Stimulated activated naive CD8-positive, alpha-beta T cell treated with anti-CD3 and anti-CD28 coated beads, Interleukin-15, amount 100 ng/mL, for 72 hours (primary cell): ENCODE measurements at regions not wholly inside any gene's neighbourhood (a gene's known extent, or its start where the extent isn't known, plus 50 kb on each side); places are given as distances from the start of the nearest gene placed in this dataset.

ENCODE experiments used
- ATAC-seq: fragments of 150-1000 bp; cut with Tn5 transposase; 2 replicates; pipeline ENCODE4 v1.10.0; 2021; ENCODE audit warnings: mild to moderate bottlenecking, moderate library complexity
- DNase-seq, 2 donors: peaks; one replicate each; pipeline ENCODE4 v3.0.0; 2021 to 2022
- H3K27ac Mint-ChIP-seq, 2 donors: one replicate each; pipeline ENCODE4 v1.8.0; 2022; ENCODE audit warnings: mild to moderate bottlenecking in 2 of 2, mixed read lengths in 2 of 2, moderate library complexity in 2 of 2
- H3K27me3 Mint-ChIP-seq: one replicate; pipeline ENCODE4 v1.8.0; 2022; ENCODE audit warnings: mixed read lengths
- H3K4me1 Mint-ChIP-seq: one replicate; pipeline ENCODE4 v1.8.0; 2022; ENCODE audit warnings: mild to moderate bottlenecking, mixed read lengths
- H3K4me3 Mint-ChIP-seq, 2 donors: one replicate each; pipeline ENCODE4 v1.8.0; 2022; ENCODE audit warnings: mild to moderate bottlenecking in 2 of 2, mixed read lengths in 2 of 2, moderate library complexity in 1 of 2
- H3K9me3 Mint-ChIP-seq, 2 donors: one replicate each; pipeline ENCODE4 v1.8.0; 2022; ENCODE audit warnings: mixed read lengths in 2 of 2

DNA sequence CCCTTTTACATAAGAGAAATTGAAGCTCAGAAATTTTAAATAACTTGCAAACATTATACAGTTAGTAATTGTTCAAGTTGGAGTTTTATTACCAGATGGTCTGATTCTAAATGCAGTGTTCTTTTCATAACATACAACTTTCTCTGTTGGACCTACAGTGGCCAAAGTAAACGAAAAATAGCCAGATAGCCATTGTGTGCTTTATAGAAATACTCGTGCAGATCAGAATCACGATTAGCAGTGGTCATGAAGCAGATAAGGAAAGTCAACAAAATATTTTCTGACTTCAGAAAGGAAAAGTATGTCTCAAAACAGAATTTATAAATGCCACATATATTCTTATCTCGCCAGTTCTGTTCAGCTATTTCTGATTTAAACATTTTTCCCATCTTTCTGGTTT is 436.9 kb downstream of the CNTN6 start:
- H3K4me3 Mint-ChIP-seq, result no peak overlapping the region
- no peak for ATAC-seq
- no peaks in the 10 kb centered on the region for H3K27me3 Mint-ChIP-seq
- H3K9me3 Mint-ChIP-seq, result peaks cover 10 to 11% of the 10 kb centered on the region in 2 donors
- H3K4me1 Mint-ChIP-seq, result no peaks in the 10 kb centered on the region
- DNase-seq, result no peak
- H3K27ac Mint-ChIP-seq, result no peak overlapping the region

DNA sequence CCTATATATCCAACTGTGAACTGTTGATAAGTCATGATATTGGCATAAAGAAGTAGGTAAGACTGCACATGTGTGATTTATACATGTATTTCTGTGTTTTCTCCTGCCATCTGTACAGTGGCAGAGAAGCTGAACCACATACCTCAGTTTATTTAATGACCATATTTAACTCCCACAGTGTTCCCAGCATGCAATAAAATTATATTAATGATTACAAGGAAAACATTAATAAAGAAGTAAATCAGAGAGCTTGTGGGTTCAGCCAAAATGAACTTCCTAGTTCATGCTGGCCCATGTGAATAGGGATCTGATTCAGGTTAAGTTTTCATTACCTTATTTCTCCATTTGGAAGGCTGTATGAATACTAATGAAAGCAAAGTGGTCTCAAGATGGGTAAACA is 439.2 kb downstream of the CNTN6 start:
- DNase-seq, result no peak
- Mint-ChIP-seq H3K9me3 (peaks cover 14 to 26% of the 10 kb centered on the region in 2 donors), H3K27me3 (no peaks in the 10 kb centered on the region), H3K4me1 (no peaks in the 10 kb centered on the region), H3K27ac (no peak overlapping the region), H3K4me3 (no peak overlapping the region)
- ATAC-seq, result no peak

DNA sequence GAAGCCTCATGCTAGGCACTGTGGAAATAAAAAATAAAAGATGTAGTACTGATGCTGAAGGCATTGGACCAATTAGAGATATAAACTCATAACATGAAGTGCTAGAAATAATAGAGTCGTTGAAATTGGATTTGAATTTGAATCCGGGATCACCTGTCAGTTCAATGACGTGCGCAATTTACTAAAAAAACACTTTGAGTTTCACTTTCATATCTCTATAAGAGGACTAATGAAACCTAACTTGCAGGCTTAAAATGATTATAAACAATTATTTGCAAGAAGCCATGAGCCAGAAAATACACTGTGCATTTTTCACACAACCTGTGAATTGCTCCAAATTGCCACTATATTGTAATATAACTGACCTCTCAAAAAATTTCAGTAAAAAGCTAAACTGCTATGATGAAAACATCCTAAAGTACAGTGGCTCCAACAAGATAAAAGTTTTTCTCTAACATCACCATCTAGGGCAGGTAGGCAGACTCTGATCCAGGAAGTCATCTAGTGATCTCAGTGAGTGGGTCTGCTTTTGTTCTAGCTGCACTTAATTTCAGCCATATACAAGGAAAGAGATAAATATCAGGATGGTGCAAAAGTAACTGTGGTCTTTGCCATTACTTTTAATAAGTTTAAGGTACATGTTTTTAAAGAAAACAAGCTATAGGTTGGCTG is 440.2 kb downstream of the CNTN6 start:
- peaks cover 12 to 31% of the 10 kb centered on the region in 2 donors for H3K9me3 Mint-ChIP-seq
- no peak overlapping the region for H3K4me3 Mint-ChIP-seq
- DNase-seq (no peak), ATAC-seq (no peak)
- H3K27ac Mint-ChIP-seq, result no peak overlapping the region
- no peaks in the 10 kb centered on the region for H3K4me1 Mint-ChIP-seq
- no peaks in the 10 kb centered on the region for H3K27me3 Mint-ChIP-seq

DNA sequence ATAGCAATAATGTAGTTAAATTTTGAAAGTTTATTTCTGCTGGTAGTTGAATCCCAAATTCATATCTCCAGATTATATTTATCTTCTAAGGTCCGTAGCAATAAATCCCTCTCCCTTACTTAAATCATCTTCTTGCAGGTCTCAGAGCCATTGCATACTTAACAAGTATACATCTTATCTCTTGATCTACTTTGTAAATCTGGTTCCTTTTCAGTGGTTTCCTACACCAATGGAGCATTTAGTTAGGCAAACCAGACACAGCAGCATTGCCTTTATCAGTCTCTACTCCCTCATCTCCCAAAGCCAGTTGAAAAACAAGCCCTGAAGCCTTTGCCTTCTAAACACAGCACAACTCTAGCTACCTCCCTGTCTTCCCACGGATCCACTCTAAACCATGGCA is 440.9 kb downstream of the CNTN6 start:
- Mint-ChIP-seq H3K27me3 (no peaks in the 10 kb centered on the region), H3K9me3 (peaks cover 10 to 31% of the 10 kb centered on the region in 2 donors), H3K27ac (no peak overlapping the region), H3K4me3 (no peak overlapping the region), H3K4me1 (no peaks in the 10 kb centered on the region)
- DNase-seq, result no peak
- no peak for ATAC-seq

DNA sequence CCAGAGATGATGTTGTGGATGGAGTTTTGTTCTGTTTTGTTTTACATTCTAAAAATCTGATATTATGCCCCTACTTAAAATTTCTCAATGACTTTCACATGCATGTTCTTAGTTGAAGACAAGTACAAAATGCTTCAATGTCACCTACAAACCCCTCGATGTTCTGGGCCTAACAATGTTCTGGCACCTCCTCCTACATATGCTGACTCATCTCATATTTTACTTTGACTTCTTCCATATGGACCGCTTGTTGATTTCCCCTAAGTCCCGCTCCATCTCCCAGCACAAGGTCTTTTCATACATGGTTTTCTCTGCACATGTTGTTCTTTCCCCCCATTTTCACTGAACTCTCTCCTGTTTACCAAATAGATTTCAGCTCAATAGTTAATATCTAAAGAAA is 441.4 kb downstream of the CNTN6 start:
- DNase-seq (no peak), ATAC-seq (no peak)
- Mint-ChIP-seq H3K4me3 (no peak overlapping the region), H3K9me3 (peaks cover 10 to 31% of the 10 kb centered on the region in 2 donors), H3K27ac (no peak overlapping the region), H3K4me1 (no peaks in the 10 kb centered on the region), H3K27me3 (no peaks in the 10 kb centered on the region)

DNA sequence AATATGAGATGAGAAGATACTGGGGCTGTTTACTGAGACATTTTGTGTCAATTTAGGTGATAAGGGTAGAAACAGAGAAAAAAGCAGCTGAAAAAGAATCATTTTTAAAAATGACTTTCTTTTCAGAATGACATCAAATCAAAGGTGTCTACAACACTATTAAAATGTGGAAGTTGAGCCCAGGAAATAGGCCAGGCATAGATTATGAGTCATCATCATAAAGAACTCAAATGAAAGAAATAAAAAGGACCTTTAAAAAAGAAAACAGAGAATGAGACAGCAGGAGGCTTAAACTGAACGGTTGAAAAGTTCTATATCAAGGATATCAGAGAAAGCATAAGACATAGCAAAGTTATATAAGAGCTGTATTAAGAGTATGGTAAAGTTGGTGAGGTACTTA is 442.5 kb downstream of the CNTN6 start:
- H3K4me1 Mint-ChIP-seq, result no peaks in the 10 kb centered on the region
- H3K27me3 Mint-ChIP-seq, result no peaks in the 10 kb centered on the region
- peaks cover 10 to 31% of the 10 kb centered on the region in 2 donors for H3K9me3 Mint-ChIP-seq
- DNase-seq (no peak), ATAC-seq (no peak)
- H3K27ac Mint-ChIP-seq, result no peak overlapping the region
- H3K4me3 Mint-ChIP-seq, result no peak overlapping the region

DNA sequence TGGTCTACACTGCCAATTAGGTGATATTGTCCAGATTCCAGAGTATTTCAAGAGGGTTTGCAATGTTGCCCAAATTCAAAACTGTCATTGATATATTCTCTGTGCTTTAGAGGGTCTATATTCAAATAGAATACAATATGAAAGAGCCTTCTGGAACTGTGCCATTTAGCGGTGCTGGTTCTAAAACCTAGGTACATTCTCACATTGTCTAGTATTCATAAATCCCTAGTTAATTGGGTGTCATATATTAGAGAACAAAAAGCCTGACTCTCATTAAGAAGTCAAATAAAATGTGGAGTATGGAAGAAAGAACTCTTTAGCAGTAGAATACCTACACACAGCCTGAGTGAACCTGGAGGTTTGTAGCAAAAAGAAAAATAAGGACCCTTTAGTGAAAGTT is 447.9 kb downstream of the CNTN6 start:
- no peaks in the 10 kb centered on the region for H3K4me1 Mint-ChIP-seq
- peaks cover 0 to 10% of the 10 kb centered on the region in 2 donors for H3K9me3 Mint-ChIP-seq
- no peak for ATAC-seq

DNA sequence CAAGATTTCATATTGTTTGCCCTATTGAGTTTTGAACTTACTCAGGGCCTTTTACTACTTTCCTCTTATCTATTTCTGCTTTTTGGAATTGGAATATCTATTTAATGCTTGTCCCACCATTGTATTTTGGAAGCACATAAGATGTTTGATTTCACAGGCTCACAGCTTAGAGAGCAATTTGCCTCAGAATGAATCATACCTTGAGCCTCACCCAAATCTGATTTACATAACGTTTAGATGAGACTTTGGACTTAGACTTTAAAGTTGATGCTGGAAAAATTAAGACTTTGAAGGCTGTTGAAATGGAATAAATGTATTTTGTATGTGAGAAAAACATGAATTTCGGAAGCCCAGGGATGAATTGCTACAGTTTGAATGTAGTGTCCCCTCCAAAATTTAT is 458.9 kb downstream of the CNTN6 start:
- ATAC-seq (no peak), DNase-seq (no peak)
- no peaks in the 10 kb centered on the region for H3K4me1 Mint-ChIP-seq
- no peak overlapping the region for H3K27ac Mint-ChIP-seq
- H3K4me3 Mint-ChIP-seq, result no peak overlapping the region
- no peaks in the 10 kb centered on the region for H3K27me3 Mint-ChIP-seq
- H3K9me3 Mint-ChIP-seq, result peaks cover 7 to 10% of the 10 kb centered on the region in 2 donors

More for the DNA sequence above, 447.9 kb downstream of the CNTN6 start:
- H3K4me3 Mint-ChIP-seq, result no peak overlapping the region
- no peak overlapping the region for H3K27ac Mint-ChIP-seq
- H3K27me3 Mint-ChIP-seq, result no peaks in the 10 kb centered on the region
- no peak for DNase-seq

DNA sequence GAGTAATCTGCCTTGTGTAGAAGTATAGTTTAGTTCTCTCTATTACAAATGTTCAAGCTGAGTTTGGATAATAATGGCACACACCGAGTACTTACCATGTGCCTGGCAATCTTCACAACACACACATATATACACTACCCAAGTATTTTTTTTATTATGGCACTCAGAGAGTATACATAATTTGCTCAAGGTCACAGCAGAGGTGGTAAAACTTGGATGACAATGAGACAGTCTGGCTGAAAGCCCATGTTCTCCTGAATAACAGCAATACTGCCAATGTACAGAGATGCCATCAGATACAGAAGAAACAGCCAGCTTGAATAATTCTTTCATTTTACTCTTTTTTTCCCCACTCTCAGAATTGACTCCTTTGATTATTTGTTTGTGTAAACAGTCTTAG is 460.0 kb downstream of the CNTN6 start:
- Mint-ChIP-seq H3K4me1 (no peaks in the 10 kb centered on the region), H3K27me3 (no peaks in the 10 kb centered on the region)
- DNase-seq, result no peak

DNA sequence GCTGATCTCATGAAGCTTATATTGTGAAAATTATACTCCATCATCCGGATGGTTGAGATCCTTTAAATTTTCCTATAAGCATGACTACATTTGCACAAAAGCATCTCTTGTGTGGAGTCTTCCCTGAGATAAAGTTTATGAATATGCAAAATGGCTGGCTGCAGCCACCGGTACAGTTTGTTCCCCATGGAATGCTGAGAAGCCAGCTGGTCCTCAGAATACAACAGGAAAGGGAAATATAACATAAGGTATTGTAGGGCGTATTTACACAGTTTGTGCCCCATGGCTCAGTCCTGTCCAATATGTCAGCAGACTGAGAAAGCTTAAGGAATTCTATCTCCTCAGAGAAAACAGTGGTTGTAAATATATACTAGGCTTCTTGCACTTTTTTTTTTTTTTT is 468.6 kb downstream of the CNTN6 start:
- no peak for ATAC-seq
- no peaks in the 10 kb centered on the region for H3K27me3 Mint-ChIP-seq
- no peak for DNase-seq
- peaks cover 0 to 7% of the 10 kb centered on the region in 2 donors for H3K9me3 Mint-ChIP-seq
- no peak overlapping the region for H3K27ac Mint-ChIP-seq
- no peak overlapping the region for H3K4me3 Mint-ChIP-seq
- no peaks in the 10 kb centered on the region for H3K4me1 Mint-ChIP-seq

More for the DNA sequence above, 460.0 kb downstream of the CNTN6 start:
- no peak overlapping the region for H3K27ac Mint-ChIP-seq
- peaks cover 5 to 9% of the 10 kb centered on the region in 2 donors for H3K9me3 Mint-ChIP-seq
- no peak overlapping the region for H3K4me3 Mint-ChIP-seq
- ATAC-seq, result no peak

DNA sequence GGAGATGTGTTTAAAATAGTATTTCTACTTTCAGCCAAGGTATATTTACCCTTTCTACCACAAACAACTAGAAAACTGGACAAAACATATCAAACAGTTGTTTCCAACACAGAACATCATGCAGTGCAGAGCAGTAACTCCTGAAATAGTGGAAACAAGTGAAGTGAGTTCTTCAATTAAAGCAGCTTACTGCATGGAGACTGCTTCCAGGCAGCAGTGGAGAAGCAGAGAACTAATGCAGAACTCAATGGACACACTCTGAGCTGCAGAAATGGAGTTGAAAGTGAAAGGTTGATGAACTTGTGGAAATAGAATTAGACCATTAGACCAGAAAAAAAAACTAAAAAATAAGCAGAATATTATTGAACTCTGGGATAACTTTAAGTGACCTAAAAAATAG is 478.9 kb downstream of the CNTN6 start:
- Mint-ChIP-seq H3K9me3 (peaks cover 0 to 23% of the 10 kb centered on the region in 2 donors), H3K4me1 (no peaks in the 10 kb centered on the region), H3K27me3 (no peaks in the 10 kb centered on the region), H3K27ac (no peak overlapping the region), H3K4me3 (no peak overlapping the region)
- no peak for ATAC-seq
- DNase-seq, result no peak

DNA sequence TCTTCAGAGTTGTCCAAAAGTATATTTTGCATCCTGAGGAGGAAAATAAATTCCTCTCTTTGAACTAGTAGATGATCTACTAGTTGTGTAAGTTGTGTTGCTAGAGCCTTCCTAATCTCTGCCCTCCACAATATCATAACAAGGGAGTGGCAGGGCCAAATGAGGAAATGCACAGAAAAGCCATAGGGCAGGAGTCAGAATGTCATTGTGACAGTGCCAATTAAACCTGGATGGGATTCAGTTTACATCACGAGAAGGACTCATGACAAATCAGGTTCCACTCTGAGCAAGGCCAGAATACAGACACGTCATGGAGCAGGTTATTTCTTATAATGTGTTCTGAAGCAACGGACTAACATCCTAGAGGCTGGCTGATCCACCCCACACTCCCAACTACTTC is 483.2 kb downstream of the CNTN6 start:
- ATAC-seq (no peak), DNase-seq (no peak)
- no peaks in the 10 kb centered on the region for H3K27me3 Mint-ChIP-seq
- no peaks in the 10 kb centered on the region for H3K4me1 Mint-ChIP-seq
- H3K4me3 Mint-ChIP-seq, result no peak overlapping the region
- H3K27ac Mint-ChIP-seq, result no peak overlapping the region
- H3K9me3 Mint-ChIP-seq, result peaks cover 0 to 14% of the 10 kb centered on the region in 2 donors

DNA sequence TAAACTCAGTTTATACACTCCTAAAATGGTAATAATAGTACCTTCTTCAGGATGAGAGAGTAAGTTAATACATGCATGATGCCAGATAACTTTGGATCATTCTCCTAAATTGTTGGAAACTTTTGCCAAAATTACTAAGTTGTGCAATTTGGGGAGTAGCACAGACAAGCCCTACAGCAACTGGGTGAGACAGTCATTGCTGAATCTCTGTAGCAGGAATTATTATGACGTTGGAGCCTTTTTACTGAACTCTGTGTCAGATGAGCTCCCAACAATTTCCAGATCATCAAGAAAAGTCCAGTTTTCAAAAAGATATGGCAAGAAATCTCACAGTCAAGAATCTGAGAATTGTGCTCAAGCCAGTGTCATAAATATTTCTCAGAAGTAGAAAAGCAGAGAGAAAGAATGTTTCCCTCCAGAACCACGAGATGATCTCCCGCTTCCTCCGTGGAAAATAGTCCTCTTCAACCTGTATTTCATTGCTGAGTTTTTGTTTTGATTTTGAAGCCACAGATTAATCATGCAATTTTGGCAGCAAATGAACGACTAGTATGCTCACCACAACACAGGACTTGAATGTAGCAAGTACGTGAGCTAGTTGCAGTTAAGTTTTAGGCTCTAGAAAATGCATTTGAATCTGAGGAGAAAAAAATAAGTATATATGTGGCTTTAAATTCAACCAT is 485.4 kb downstream of the CNTN6 start:
- DNase-seq, result no peak

DNA sequence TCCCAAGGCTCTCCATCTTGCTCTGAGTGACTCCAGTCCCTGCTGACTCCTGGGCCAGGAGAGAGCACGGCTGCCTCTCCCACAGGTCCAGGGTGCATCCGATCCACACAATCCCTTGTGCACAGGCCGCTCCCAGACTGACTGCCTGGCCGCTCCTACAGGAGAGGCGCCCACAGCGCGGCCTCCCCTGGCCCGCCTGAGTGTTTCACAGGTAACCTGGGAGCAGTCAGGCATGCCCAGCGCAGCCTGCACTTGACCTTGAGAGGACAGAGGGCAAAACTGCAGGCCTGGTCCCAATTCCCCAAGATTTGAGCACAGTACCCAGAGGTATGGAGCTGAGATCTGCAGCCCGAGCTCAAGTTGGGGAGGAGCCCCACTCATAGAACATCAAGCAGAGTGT is 490.2 kb downstream of the CNTN6 start:
- no peak for ATAC-seq
- H3K27ac Mint-ChIP-seq, result no peak overlapping the region

More for the DNA sequence above, 485.4 kb downstream of the CNTN6 start:
- H3K27me3 Mint-ChIP-seq, result no peaks in the 10 kb centered on the region
- H3K27ac Mint-ChIP-seq, result no peak overlapping the region
- H3K9me3 Mint-ChIP-seq, result peaks cover 0 to 7% of the 10 kb centered on the region in 2 donors
- ATAC-seq, result no peak
- no peak overlapping the region for H3K4me3 Mint-ChIP-seq
- H3K4me1 Mint-ChIP-seq, result no peaks in the 10 kb centered on the region

DNA sequence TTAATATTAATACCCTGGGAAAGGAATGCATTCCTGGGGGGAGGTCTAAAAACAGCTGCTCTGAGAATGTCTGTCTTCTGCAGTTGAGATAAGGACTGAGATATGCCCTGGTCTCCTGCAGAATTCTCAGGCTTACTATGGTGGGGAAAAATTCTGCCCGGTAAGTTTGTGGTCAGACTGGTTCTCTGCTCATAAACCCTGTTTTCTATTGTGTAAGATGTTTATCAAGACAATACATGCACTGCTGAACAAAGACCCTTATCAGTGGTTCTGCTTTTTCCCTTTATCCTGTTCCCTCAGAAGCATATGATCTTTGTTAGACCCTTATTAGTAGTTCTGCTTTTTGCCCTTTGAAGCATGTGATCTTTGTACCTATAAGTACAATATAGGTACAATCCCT is 494.6 kb downstream of the CNTN6 start:
- DNase-seq, result no peak
- no peak for ATAC-seq
- H3K27me3 Mint-ChIP-seq, result no peaks in the 10 kb centered on the region
- H3K9me3 Mint-ChIP-seq, result peaks cover 16 to 65% of the 10 kb centered on the region in 2 donors
- H3K4me3 Mint-ChIP-seq, result no peak overlapping the region
- no peak overlapping the region for H3K27ac Mint-ChIP-seq
- H3K4me1 Mint-ChIP-seq, result no peaks in the 10 kb centered on the region

More for the DNA sequence above, 490.2 kb downstream of the CNTN6 start:
- peaks cover 0 to 32% of the 10 kb centered on the region in 2 donors for H3K9me3 Mint-ChIP-seq
- H3K27me3 Mint-ChIP-seq, result no peaks in the 10 kb centered on the region
- no peak overlapping the region for H3K4me3 Mint-ChIP-seq
- H3K4me1 Mint-ChIP-seq, result no peaks in the 10 kb centered on the region
- no peak for DNase-seq

DNA sequence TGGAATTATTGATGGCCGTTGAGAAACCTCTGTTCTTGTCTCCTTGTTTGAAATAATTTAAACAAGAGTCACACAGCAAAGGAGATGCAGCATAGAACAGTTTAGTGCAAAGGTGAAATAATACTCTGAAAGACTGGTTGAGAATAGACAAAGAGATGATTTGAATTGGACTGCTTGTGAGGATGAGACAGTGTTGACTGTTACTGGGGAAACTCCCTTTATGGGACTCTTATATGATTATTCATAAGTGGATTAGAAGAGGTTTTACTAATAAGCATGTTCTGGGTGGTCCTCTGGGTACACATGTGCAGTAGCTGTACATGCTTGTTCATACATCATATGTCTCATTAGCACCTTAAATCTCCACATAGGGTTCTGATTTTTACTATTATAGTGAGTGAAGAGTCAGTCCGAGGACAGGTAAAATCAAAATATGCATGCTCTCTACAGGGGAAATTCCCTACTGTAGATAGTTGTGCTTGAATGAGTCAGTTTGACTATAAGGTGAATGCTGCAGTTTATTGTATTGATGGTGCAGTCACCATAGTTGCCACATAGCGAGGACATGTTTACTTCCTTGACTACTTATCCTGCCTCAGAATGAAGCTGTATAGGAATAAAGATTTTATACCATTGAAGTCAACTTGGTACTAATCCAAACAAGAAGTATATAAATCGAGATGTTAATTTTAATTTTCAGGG is 498.7 kb downstream of the CNTN6 start:
- peaks cover 16 to 41% of the 10 kb centered on the region in 2 donors for H3K9me3 Mint-ChIP-seq
- ATAC-seq, result no peak

More for the DNA sequence above, 498.7 kb downstream of the CNTN6 start:
- Mint-ChIP-seq H3K4me3 (no peak overlapping the region), H3K27ac (no peak overlapping the region), H3K4me1 (no peaks in the 10 kb centered on the region), H3K27me3 (no peaks in the 10 kb centered on the region)
- DNase-seq, result no peak
